ENCODE measurements at regions not wholly inside any gene's neighbourhood (a gene's known extent, or its start where the extent isn't known, plus 50 kb on each side); places are given as distances from the start of the nearest gene placed in this dataset.

DNA sequence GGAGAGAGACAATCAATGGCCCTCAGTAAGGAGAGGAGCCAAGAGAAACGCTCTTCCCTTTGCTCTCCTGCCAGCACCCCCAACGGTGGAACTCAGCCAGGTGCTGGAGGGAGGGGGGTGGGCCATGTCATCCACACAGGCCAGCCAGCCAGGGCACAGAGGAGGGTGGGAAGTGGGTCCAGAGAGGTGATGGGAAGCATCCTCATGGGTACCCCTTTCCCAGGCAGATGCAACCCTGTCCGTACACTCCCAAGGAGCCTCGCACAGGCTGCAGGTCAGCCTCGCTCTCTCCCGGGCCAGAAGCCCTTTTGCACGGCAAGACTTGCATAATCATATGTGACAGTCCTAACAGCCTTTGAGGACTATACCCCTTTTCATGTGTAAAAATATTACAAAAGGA lies 142.0 kb upstream of the NAMPT start:
- Histone ChIP-seq H3K9me3 (no peaks in the 10 kb centered on the region), H3K4me3 (ENCODE audit: low read depth, low read length) (no peak overlapping the region), H3K4me1 (no peaks in the 10 kb centered on the region), H3K36me3 (no peaks in the 10 kb centered on the region), H3K27me3 (no peaks in the 10 kb centered on the region)
- TF ChIP-seq, protein P1, sequence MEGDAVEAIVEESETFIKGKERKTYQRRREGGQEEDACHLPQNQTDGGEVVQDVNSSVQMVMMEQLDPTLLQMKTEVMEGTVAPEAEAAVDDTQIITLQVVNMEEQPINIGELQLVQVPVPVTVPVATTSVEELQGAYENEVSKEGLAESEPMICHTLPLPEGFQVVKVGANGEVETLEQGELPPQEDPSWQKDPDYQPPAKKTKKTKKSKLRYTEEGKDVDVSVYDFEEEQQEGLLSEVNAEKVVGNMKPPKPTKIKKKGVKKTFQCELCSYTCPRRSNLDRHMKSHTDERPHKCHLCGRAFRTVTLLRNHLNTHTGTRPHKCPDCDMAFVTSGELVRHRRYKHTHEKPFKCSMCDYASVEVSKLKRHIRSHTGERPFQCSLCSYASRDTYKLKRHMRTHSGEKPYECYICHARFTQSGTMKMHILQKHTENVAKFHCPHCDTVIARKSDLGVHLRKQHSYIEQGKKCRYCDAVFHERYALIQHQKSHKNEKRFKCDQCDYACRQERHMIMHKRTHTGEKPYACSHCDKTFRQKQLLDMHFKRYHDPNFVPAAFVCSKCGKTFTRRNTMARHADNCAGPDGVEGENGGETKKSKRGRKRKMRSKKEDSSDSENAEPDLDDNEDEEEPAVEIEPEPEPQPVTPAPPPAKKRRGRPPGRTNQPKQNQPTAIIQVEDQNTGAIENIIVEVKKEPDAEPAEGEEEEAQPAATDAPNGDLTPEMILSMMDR (IDR thresholded peaks at IDR 0.05; ENCODE audit: low read depth, low read length), result no peak
- no peak for DNase-seq

DNA sequence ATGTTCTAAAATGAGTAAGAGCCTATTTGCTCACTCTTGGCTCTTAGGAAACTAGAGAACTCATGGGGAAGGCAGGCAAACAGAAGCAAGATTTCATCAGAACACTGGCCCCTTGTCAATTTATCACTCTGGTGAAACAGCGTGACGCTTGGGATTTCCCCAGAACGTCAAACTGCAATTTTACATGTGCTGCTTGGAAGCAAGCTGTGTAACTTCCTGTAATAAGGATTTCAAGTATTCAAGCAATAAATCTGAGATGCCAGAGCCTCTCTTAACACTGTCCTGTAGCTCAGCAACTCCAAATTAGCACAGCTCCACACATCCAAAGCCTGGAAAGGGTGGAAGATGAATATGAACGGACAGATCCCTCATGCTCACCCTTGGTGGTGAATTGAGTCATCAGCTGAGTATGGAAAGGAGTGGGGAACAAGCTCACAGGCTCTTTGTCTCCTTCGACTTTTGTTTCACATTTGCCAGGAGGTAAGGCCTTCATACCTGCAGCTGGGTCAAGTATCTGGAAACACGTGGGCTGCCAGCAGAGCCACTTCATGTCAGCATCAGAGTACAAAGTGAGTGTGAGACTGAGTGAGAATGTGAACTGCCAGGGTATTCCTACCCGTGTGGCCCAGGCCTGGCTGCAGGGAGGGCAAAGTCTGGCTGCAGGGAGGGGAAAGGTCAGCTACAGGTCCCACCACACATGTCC lies 140.4 kb upstream of the NAMPT start:
- TF ChIP-seq, protein P1 (IDR thresholded peaks at IDR 0.05; ENCODE audit: low read depth, low read length), result no peak
- Histone ChIP-seq H3K36me3 (no peaks in the 10 kb centered on the region), H3K27me3 (no peaks in the 10 kb centered on the region), H3K4me3 (ENCODE audit: low read depth, low read length) (no peak overlapping the region), H3K4me1 (no peaks in the 10 kb centered on the region), H3K9me3 (no peaks in the 10 kb centered on the region)
- no peak for DNase-seq

DNA sequence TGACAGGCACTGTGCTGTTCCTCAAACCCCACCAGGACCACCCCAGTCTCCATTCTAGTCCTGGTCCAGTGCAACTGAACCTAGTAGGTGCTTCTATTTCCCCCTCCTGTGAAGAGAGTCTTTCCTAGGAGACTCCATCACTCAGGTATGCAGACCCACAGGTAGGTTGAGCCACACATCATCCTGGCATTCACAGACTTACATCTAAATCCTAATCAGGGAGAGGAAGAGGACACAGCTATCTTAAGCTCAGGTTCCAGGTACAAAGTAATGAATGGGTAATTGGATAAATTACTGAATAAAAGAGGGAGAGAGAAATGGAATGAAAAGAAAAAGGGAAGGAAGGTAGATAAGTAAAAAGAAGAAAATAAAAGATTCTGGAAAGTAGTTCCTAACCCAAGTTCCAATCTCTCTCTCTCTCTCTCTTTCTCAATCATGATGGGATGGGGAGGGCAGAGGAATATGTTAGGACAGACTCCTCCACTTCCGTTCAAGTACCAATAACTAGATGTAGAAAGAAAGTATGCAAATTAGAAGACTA lies 139.8 kb upstream of the NAMPT start:
- no peak overlapping the region for H3K4me3 ChIP-seq (ENCODE audit: low read depth, low read length)
- H3K36me3 ChIP-seq, result no peaks in the 10 kb centered on the region
- no peaks in the 10 kb centered on the region for H3K27me3 ChIP-seq
- H3K9me3 ChIP-seq, result no peaks in the 10 kb centered on the region
- H3K4me1 ChIP-seq, result no peaks in the 10 kb centered on the region
- no peak for DNase-seq
- TF ChIP-seq, protein P1 (IDR thresholded peaks at IDR 0.05; ENCODE audit: low read depth, low read length), result no peak

DNA sequence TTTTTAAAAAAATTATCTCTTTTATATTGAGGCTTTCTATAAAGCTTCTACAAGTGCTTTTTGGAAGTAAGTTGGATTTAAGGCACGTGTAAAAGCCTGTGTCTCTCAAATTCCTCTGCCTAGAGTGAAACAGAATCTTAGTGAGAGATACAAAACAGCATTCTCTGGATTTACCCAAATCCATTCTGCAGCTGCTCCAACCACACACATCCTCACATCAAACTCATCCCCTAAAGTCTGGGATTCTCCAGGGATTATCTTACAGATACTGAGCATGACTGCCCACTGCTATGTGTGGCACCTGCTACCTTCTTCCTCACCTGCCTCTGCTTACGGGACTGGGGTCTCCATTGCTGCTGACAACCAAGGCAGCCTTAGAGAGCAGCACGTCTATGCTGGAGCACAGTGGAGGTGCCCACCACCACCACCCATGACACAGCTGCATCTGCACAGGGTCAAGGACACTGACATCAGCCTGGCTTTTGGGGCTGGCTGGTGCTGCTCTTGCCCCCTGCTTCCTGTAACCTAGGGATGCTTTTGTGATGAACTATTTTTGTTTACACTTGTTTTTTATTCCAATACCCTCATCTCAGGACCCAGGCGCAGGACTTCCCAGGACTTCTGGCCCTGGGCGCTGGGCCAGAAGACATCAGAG lies 139.2 kb upstream of the NAMPT start:
- no peak for DNase-seq
- H3K36me3 ChIP-seq, result no peaks in the 10 kb centered on the region
- H3K9me3 ChIP-seq, result no peaks in the 10 kb centered on the region
- H3K27me3 ChIP-seq, result no peaks in the 10 kb centered on the region
- TF ChIP-seq, protein P1 (IDR thresholded peaks at IDR 0.05; ENCODE audit: low read depth, low read length), result no peak
- no peaks in the 10 kb centered on the region for H3K4me1 ChIP-seq
- H3K4me3 ChIP-seq (ENCODE audit: low read depth, low read length), result no peak overlapping the region

DNA sequence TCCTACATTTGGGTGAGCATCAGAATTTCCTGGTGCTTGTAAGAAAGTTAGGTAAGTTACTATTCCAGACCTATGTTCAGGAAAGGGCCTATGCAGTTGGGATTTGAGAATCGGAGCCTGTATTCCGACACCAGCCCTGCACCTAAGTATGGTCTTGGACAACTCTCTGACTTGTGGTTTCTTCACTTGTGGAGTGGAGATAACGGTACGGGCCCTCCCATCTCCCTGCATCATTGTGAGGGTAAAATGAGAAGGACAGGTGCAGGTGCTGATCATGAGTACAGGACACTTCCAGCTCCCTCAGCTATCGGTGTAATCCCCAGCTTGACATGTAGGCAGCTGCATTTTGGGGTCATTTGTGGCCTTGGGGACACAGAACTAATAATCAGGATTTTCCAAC lies 138.3 kb upstream of the NAMPT start:
- H3K36me3 ChIP-seq, result no peaks in the 10 kb centered on the region
- H3K9me3 ChIP-seq, result no peaks in the 10 kb centered on the region
- no peak for DNase-seq
- no peaks in the 10 kb centered on the region for H3K27me3 ChIP-seq
- TF ChIP-seq, protein P1 (IDR thresholded peaks at IDR 0.05; ENCODE audit: low read depth, low read length), result no peak
- no peaks in the 10 kb centered on the region for H3K4me1 ChIP-seq
- H3K4me3 ChIP-seq (ENCODE audit: low read depth, low read length), result no peak overlapping the region

DNA sequence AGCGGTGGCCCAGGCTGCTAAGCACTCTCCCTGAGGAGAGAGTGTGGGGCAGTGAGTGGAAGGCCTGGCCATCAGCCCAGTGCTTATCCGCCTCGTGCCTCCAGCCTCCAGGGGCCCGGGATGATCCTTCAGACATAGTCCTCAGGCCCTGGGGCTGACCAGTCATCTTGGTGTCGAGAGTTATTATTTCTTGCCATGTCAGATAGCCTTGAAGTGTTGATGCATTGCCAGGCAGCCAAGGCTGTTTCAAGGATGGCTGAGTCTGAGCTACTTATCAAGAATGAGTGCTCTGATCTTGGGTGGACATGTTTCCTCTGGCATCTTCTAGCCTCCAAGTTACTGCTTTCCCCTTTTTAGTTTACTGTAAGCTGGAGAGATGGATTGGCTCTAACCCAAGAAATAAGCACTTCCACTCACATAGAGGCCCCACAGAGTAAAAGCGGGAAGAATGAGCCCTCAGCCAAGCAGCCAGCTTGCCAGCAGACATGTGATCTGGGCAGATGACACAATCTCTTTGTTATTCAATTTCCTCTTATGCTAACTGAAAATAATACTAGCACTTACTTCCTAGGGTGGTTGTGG lies 136.5 kb upstream of the NAMPT start:
- Histone ChIP-seq H3K9me3 (no peaks in the 10 kb centered on the region), H3K4me1 (no peaks in the 10 kb centered on the region), H3K36me3 (no peaks in the 10 kb centered on the region), H3K4me3 (ENCODE audit: low read depth, low read length) (no peak overlapping the region), H3K27me3 (no peaks in the 10 kb centered on the region)
- no peak for DNase-seq
- TF ChIP-seq, protein P1 (IDR thresholded peaks at IDR 0.05; ENCODE audit: low read depth, low read length), result no peak
